ENCODE measurements at regions not wholly inside any gene's neighbourhood (a gene's known extent, or its start where the extent isn't known, plus 50 kb on each side); places are given as distances from the start of the nearest gene placed in this dataset.

DNA sequence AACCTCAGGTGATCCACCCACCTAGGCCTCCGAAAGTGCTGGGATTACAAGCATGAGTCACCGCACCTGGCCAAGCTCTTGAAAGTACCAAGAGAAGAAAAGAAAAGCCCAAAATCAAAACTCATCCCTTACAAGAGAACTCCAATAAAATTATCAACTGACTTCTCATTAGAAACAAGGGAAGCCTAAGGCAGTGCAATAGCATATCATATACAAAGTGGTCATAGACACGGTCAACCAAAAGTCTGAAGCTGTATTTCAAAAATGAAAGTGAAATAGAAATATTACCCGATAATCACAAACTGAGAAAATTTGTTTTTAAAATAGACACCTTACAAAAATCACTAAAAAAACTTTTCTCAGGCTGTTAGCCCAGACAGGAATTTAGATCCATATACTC lies 1321.1 kb upstream of the GJE1 start:
- DNase-seq (ENCODE audit: extremely low spot score, unreplicated experiment) = no peak
- peaks cover 19% of the 10 kb centered on the region for H3K9me3 Mint-ChIP-seq (ENCODE audit: unreplicated experiment)
- H3K27ac Mint-ChIP-seq (ENCODE audit: unreplicated experiment) = no peak overlapping the region
- peaks cover 1% of the 10 kb centered on the region for H3K36me3 Mint-ChIP-seq (ENCODE audit: unreplicated experiment)
- H3K4me3 Mint-ChIP-seq (ENCODE audit: unreplicated experiment) = no peak overlapping the region
- no peaks in the 10 kb centered on the region for H3K27me3 Mint-ChIP-seq (ENCODE audit: unreplicated experiment)
- peaks cover 6% of the 10 kb centered on the region for H3K4me1 Mint-ChIP-seq (ENCODE audit: unreplicated experiment)
- TF ChIP-seq, protein P1, sequence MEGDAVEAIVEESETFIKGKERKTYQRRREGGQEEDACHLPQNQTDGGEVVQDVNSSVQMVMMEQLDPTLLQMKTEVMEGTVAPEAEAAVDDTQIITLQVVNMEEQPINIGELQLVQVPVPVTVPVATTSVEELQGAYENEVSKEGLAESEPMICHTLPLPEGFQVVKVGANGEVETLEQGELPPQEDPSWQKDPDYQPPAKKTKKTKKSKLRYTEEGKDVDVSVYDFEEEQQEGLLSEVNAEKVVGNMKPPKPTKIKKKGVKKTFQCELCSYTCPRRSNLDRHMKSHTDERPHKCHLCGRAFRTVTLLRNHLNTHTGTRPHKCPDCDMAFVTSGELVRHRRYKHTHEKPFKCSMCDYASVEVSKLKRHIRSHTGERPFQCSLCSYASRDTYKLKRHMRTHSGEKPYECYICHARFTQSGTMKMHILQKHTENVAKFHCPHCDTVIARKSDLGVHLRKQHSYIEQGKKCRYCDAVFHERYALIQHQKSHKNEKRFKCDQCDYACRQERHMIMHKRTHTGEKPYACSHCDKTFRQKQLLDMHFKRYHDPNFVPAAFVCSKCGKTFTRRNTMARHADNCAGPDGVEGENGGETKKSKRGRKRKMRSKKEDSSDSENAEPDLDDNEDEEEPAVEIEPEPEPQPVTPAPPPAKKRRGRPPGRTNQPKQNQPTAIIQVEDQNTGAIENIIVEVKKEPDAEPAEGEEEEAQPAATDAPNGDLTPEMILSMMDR (IDR thresholded peaks at IDR 0.05) = no peak

DNA sequence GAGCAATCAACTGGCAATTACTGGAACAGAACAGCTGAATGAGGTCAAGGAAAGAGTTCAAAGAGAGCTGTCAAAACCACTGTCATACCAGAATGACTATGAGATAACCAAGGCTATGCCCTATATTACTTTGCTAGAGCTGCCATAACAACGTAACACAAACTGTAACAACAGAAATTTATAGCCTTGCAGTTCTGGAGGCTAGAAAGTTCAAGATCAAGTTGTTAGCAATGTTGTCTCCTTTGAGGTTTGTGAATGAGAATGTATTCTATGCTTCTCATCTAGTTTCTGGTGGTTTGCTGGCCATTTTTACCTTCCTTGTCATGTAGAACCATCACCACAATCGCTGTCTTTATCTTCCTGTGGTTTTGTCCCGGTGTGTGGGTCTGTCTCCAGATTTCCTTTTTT lies 1323.0 kb upstream of the GJE1 start:
- DNase-seq (ENCODE audit: extremely low spot score, unreplicated experiment) = no peak
- TF ChIP-seq, protein P1 (IDR thresholded peaks at IDR 0.05) = no peak
- Mint-ChIP-seq H3K27me3 (ENCODE audit: unreplicated experiment) (no peaks in the 10 kb centered on the region), H3K9me3 (ENCODE audit: unreplicated experiment) (peaks cover 19% of the 10 kb centered on the region), H3K4me1 (ENCODE audit: unreplicated experiment) (peaks cover 6% of the 10 kb centered on the region), H3K36me3 (ENCODE audit: unreplicated experiment) (peaks cover 1% of the 10 kb centered on the region), H3K4me3 (ENCODE audit: unreplicated experiment) (no peak overlapping the region), H3K27ac (ENCODE audit: unreplicated experiment) (no peak overlapping the region)

DNA sequence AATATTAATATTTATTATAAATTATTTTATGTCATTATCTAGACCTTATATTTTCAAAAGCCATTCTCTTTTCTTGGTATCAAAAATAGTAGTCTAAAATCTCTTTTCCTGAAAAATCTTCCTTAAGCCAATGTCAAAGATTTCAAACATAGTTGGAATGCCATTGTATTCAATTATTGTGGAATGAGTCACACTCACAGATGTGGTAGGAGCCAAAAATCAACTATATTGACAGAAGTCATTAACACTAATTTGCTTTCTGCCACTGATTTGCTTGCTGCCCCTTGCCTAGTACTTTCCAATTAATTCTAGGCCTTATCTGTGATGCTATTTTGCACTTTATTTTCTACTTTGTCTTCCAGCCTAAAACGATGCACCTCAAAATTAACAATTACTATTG lies 1326.3 kb upstream of the GJE1 start:
- peaks cover 8% of the 10 kb centered on the region for H3K9me3 Mint-ChIP-seq (ENCODE audit: unreplicated experiment)
- DNase-seq (ENCODE audit: extremely low spot score, unreplicated experiment) = no peak
- peaks cover under 1% of the 10 kb centered on the region for H3K36me3 Mint-ChIP-seq (ENCODE audit: unreplicated experiment)
- H3K27ac Mint-ChIP-seq (ENCODE audit: unreplicated experiment) = no peak overlapping the region
- H3K27me3 Mint-ChIP-seq (ENCODE audit: unreplicated experiment) = no peaks in the 10 kb centered on the region
- H3K4me1 Mint-ChIP-seq (ENCODE audit: unreplicated experiment) = peaks cover 2% of the 10 kb centered on the region
- H3K4me3 Mint-ChIP-seq (ENCODE audit: unreplicated experiment) = no peak overlapping the region
- TF ChIP-seq, protein P1 (IDR thresholded peaks at IDR 0.05) = no peak

DNA sequence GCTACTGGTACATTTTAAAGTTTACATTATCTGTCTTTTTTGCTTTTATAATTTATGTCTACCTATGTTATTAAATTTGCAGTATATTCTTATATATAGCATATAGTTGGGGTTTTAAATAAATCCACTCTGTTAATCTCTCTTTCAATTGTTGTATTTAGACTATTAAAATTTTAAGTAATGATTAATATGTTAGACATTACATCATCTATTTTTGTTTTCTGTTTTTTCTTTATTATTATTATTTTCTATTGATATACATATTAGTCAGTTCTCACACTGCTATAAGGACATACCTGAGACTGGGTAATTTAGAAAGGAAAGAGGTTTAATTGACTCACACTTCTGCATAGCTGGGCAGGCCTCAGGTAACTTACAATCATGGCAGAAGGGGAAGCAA lies 1338.2 kb upstream of the GJE1 start:
- Mint-ChIP-seq H3K36me3 (ENCODE audit: unreplicated experiment) (peaks cover 2% of the 10 kb centered on the region), H3K4me1 (ENCODE audit: unreplicated experiment) (no peaks in the 10 kb centered on the region)
- DNase-seq (ENCODE audit: extremely low spot score, unreplicated experiment) = no peak

GRCh38 chr6:140790109-140790508 lies 1342.6 kb upstream of the GJE1 start:
- TF ChIP-seq, protein P1 (IDR thresholded peaks at IDR 0.05) = no peak
- Mint-ChIP-seq H3K27me3 (ENCODE audit: unreplicated experiment) (no peaks in the 10 kb centered on the region), H3K4me3 (ENCODE audit: unreplicated experiment) (no peak overlapping the region), H3K27ac (ENCODE audit: unreplicated experiment) (no peak overlapping the region), H3K36me3 (ENCODE audit: unreplicated experiment) (peaks cover 2% of the 10 kb centered on the region), H3K9me3 (ENCODE audit: unreplicated experiment) (peaks cover 14% of the 10 kb centered on the region), H3K4me1 (ENCODE audit: unreplicated experiment) (peaks cover 2% of the 10 kb centered on the region)
- DNase-seq (ENCODE audit: extremely low spot score, unreplicated experiment) = no peak

More for the DNA sequence above, 1338.2 kb upstream of the GJE1 start:
- TF ChIP-seq, protein P1 (IDR thresholded peaks at IDR 0.05) = no peak
- Mint-ChIP-seq H3K27me3 (ENCODE audit: unreplicated experiment) (no peaks in the 10 kb centered on the region), H3K27ac (ENCODE audit: unreplicated experiment) (no peak overlapping the region), H3K4me3 (ENCODE audit: unreplicated experiment) (no peak overlapping the region), H3K9me3 (ENCODE audit: unreplicated experiment) (peaks cover 26% of the 10 kb centered on the region)

Data from osteocyte (in vitro differentiated cells).